ENCODE measurements at regions not wholly inside any gene's neighbourhood (a gene's known extent, or its start where the extent isn't known, plus 50 kb on each side); places are given as distances from the start of the nearest gene placed in this dataset.

DNA sequence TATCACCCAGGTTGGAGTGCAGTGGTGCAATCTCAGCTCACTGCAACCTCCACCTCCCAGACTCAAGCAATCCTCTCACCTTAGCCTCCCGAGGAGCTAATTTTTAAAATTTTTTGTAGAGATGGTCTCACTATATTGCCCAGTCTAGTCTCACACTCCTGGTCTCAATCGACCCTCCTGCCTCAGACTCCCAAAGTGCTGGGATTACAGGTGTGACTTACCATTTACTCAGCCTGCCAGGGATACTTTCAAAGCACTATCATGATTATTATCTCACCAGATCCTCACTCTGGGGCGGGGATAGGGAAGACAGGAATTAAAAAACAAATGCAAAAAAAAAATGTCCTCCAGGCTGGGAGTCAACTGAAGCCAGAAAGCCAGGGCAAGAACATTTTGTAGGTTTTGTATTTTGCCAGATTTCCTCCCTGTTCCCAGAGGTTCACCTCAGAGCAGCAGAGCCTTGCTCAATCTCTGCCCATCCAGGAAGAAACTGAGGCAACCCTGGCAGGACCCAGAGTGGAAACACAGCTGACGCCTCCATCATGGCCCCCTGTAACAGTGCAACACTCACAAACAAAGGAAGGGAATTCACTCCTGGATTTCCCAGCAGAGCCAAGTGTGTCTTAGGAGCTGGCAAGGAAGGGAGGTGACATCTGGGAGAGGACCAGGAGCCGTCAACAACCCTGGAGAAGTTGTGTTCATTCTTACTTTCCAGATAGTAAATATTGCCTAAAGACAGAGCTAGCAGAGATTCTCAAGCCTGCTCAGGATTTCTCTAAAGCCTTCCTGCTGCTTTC, 73.9 kb downstream of the IRF2BPL start:
- peak overlapping the region; percentile 96 to 100 for H3K27ac ChIP-seq
- FAIRE-seq (no peak), DNase-seq (ENCODE audit: low read depth in 1 of 2, low spot score in 1 of 2) (no peak), ATAC-seq (no peak)
- H3K4me3 ChIP-seq = no peak overlapping the region
- H3K4me1 ChIP-seq = peaks cover 91% of the 10 kb centered on the region
- H3K4me2 ChIP-seq = peak overlapping the region; percentile 91
- ChIA-PET POLR2A (interaction anchor here (0.8 to 5.3 kb wide), 2 partner anchors 36 to 69 kb away, joined by 3 to 63 read pairs; no protein-coding TSS in a partner anchor), CTCF (interaction anchor here (0.6 to 39.5 kb wide), 12 partner anchors 14 to 141 kb away, joined by 3 to 678 read pairs (median 4); no protein-coding TSS in a partner anchor)
- H3K9me3 ChIP-seq = no peaks in the 10 kb centered on the region
- 58% methylated on average over 5 of the region's 5 CpGs for WGBS (ENCODE audit: missing lambda C conversion rate)
- TF ChIP-seq NFE2L2 (conservative IDR thresholded peaks at IDR 0.05; ENCODE audit: low read length) (no peak), FOXS1 (CRISPR knock-in tag; IDR thresholded peaks at IDR 0.05) (no peak), CHD4 (IDR thresholded peaks at IDR 0.05; ENCODE audit: borderline replicate concordance) (no peak), BHLHE40 (IDR thresholded peaks at IDR 0.05; ENCODE audit: low read depth, low read length) (no peak), REST (IDR thresholded peaks at IDR 0.05) (no peak), MAZ (IDR thresholded peaks at IDR 0.05; ENCODE audit: borderline replicate concordance, low read depth, low read length) (no peak), EP300 (IDR thresholded peaks at IDR 0.05) (no peak), ZFP36 (IDR thresholded peaks at IDR 0.05; ENCODE audit: borderline replicate concordance, partially characterized antibody) (no peak), HOXB13 (CRISPR knock-in tag; IDR thresholded peaks at IDR 0.05; ENCODE audit: low read depth) (no peak), ZNF302 (CRISPR knock-in tag; IDR thresholded peaks at IDR 0.05) (no peak), HOXA7 (CRISPR knock-in tag; IDR thresholded peaks at IDR 0.05) (no peak), ESRRA (IDR thresholded peaks at IDR 0.05; ENCODE audit: borderline replicate concordance, low read length) (no peak), MAFK (IDR thresholded peaks at IDR 0.05; ENCODE audit: partially characterized antibody) (no peak), JUN (IDR thresholded peaks at IDR 0.05) (no peak)
- TF ChIP-seq, protein P1, sequence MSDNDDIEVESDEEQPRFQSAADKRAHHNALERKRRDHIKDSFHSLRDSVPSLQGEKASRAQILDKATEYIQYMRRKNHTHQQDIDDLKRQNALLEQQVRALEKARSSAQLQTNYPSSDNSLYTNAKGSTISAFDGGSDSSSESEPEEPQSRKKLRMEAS (IDR thresholded peaks at IDR 0.05) = no peak

DNA sequence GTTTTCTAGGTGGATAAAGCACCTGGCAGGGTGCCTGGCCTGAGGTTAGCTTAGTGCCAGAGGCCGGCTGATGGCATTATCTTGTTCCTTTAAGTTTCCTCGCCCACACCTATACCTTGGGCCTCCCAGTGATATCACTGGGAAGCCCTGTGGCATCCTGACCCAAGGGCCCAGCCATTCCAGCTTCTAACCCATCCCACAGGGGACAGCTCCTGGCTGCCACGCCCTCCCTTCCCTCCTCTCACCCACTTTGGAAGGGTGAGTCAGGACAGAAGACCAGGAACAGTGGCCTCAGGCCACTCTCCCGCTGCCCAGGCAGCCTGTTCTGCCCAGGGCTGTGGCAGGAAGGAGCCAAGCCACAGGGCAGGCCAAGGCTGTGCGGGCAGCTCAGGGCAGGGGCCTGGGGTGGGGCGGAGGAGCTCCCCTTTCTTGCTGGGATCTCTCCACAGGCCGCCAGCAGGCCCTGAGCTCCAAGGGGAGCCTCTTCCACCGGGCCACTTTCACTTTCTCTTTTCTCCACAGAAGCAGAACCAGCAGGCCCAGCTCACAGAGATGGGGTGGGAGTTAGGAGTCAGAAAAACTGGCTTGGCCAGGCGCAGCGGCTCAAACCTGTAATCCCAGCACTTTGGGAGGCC, 75.1 kb downstream of the IRF2BPL start:
- FAIRE-seq (peak; percentile 51), ATAC-seq (peak; percentile 46 to 72), DNase-seq (ENCODE audit: low read depth in 1 of 2, low spot score in 1 of 2) (peak; percentile 87 to 90)
- 2% methylated on average over 7 of the region's 10 CpGs for WGBS (ENCODE audit: missing lambda C conversion rate)
- TF ChIP-seq RAD21 (conservative IDR thresholded peaks at IDR 0.05 in 1 of 2, IDR thresholded peaks at IDR 0.05 in 1 of 2) (peak in 1 of 2 experiments; percentile 23; a peak in 2 of 5 replicates), USF2 (IDR thresholded peaks at IDR 0.05) (no peak), FOSL2 (IDR thresholded peaks at IDR 0.05) (no peak), FOSL2 (CRISPR knock-in tag; IDR thresholded peaks at IDR 0.05) (peak; percentile 77), MYC (IDR thresholded peaks at IDR 0.05; ENCODE audit: borderline replicate concordance, low read length) (no peak), POLR2AphosphoS2 (conservative IDR thresholded peaks at IDR 0.05; ENCODE audit: low read length) (no peak), JUN (IDR thresholded peaks at IDR 0.05) (peak in 1 of 2 experiments; percentile 61; a peak in 3 of 5 replicates), SMC3 (IDR thresholded peaks at IDR 0.05) (peak; percentile 20; the same call in 1 of the 3 replicates), SREBF2 (IDR thresholded peaks at IDR 0.05) (no peak), HOXB5 (CRISPR knock-in tag; IDR thresholded peaks at IDR 0.05) (peak; percentile 7; the same call in 1 of the 2 replicates), HOXB13 (CRISPR knock-in tag; IDR thresholded peaks at IDR 0.05; ENCODE audit: low read depth) (peak; percentile 47), HEYL (CRISPR knock-in tag; IDR thresholded peaks at IDR 0.05) (no peak), POLR2A (IDR thresholded peaks at IDR 0.05; ENCODE audit: low read length) (peak; percentile 62)
- TF ChIP-seq, protein P1 (IDR thresholded peaks at IDR 0.05) = peak; percentile 55
- TF ChIP-seq, protein P2, sequence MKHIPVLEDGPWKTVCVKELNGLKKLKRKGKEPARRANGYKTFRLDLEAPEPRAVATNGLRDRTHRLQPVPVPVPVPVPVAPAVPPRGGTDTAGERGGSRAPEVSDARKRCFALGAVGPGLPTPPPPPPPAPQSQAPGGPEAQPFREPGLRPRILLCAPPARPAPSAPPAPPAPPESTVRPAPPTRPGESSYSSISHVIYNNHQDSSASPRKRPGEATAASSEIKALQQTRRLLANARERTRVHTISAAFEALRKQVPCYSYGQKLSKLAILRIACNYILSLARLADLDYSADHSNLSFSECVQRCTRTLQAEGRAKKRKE (CRISPR knock-in tag; IDR thresholded peaks at IDR 0.05; ENCODE audit: low read depth) = peak; percentile 48; the same call in 1 of the 2 replicates
- TF ChIP-seq, protein P3, sequence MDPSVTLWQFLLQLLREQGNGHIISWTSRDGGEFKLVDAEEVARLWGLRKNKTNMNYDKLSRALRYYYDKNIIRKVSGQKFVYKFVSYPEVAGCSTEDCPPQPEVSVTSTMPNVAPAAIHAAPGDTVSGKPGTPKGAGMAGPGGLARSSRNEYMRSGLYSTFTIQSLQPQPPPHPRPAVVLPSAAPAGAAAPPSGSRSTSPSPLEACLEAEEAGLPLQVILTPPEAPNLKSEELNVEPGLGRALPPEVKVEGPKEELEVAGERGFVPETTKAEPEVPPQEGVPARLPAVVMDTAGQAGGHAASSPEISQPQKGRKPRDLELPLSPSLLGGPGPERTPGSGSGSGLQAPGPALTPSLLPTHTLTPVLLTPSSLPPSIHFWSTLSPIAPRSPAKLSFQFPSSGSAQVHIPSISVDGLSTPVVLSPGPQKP (IDR thresholded peaks at IDR 0.05; ENCODE audit: low read depth, low read length) = no peak
- Histone ChIP-seq H3K4me1 (peaks cover 91% of the 10 kb centered on the region), H3K4me2 (peak overlapping the region; percentile 91), H3K4me3 (peak overlapping the region; percentile 16), H3K27ac (peak overlapping the region; percentile 96 to 100), H3K9me3 (no peaks in the 10 kb centered on the region)
- ChIA-PET POLR2A (interaction anchor here (0.7 to 5.3 kb wide), 11 partner anchors 8 to 368 kb away, joined by 3 to 63 read pairs (median 5); partner anchors contain the start of gene GSTZ1), CTCF (interaction anchor here (0.8 to 39.5 kb wide), 7 partner anchors 10 to 118 kb away, joined by 3 to 678 read pairs (median 8); no protein-coding TSS in a partner anchor)
